NB4 (cell line): ENCODE measurements at regions not wholly inside any gene's neighbourhood (a gene's known extent, or its start where the extent isn't known, plus 50 kb on each side); places are given as distances from the start of the nearest gene placed in this dataset.

Experiments used
- POLR2A ChIP-seq: IDR thresholded peaks from 2 replicates; pipeline ENCODE4 v1.6.1; 2011; ENCODE audit warnings: mild to moderate bottlenecking; ENCODE audit not compliant: insufficient read length; ENCODE audit errors: extremely low read depth
- TF ChIP-seq, protein P1 (sequence below): IDR thresholded peaks from one replicate; pipeline ENCODE4 v1.5.1; 2012; ENCODE audit warnings: low read depth, low read length
- TF ChIP-seq, protein P2 (sequence below): IDR thresholded peaks from 2 replicates; pipeline ENCODE4 v1.6.1; 2011; ENCODE audit warnings: low read depth, low read length

DNA sequence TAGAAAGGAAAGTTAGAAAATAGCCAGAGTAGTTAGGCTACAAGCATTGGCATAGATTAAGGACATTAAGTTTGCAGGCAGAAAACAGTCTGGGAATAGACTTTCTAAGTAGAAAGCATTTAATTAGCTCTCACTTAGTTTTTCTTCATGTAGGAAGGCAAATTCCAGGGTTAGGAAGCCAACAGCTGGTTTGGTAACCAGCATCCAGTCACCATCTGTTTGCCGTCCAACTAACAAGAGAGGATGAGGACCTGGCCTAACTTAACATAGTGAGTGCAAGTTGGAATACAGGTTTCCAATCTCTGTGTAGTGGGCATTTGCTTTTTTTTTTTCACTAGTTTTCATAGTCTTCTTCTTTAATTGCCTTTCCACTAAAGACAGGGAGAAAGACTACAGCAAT is 121.7 kb upstream of the NR3C1 start:
- TF ChIP-seq, protein P1, sequence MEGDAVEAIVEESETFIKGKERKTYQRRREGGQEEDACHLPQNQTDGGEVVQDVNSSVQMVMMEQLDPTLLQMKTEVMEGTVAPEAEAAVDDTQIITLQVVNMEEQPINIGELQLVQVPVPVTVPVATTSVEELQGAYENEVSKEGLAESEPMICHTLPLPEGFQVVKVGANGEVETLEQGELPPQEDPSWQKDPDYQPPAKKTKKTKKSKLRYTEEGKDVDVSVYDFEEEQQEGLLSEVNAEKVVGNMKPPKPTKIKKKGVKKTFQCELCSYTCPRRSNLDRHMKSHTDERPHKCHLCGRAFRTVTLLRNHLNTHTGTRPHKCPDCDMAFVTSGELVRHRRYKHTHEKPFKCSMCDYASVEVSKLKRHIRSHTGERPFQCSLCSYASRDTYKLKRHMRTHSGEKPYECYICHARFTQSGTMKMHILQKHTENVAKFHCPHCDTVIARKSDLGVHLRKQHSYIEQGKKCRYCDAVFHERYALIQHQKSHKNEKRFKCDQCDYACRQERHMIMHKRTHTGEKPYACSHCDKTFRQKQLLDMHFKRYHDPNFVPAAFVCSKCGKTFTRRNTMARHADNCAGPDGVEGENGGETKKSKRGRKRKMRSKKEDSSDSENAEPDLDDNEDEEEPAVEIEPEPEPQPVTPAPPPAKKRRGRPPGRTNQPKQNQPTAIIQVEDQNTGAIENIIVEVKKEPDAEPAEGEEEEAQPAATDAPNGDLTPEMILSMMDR: no peak
- no peak for TF ChIP-seq POLR2A
- TF ChIP-seq, protein P2, sequence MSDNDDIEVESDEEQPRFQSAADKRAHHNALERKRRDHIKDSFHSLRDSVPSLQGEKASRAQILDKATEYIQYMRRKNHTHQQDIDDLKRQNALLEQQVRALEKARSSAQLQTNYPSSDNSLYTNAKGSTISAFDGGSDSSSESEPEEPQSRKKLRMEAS: no peak
